B cell (primary cell): ENCODE measurements at regions not wholly inside any gene's neighbourhood (a gene's known extent, or its start where the extent isn't known, plus 50 kb on each side); places are given as distances from the start of the nearest gene placed in this dataset.

Experiments
- ATAC-seq: fragments of 200-7000 bp; cut with Tn5 transposase; one replicate; pipeline ENCODE4 v1.10.0; 2021; ENCODE audit warnings: low read depth, mild to moderate bottlenecking, moderate number of reproducible peaks, moderate library complexity
- CTCF ChIA-PET: fragments of 350-600 bp; sonication (Branson Sonifier 250); formaldehyde crosslinking; loops from one replicate; lab custom pipeline; 2021; ENCODE audit warnings: antibody characterized with exemption, inconsistent platforms; lab: Charles Lee
- POLR2A ChIA-PET: fragments of 350-600 bp; sonication (Branson Sonifier 250); formaldehyde crosslinking; loops from one replicate; lab custom pipeline; 2021; ENCODE audit warnings: antibody characterized with exemption; lab: Charles Lee
- DNase-seq: peaks from one replicate; pipeline ENCODE4 v3.0.0; 2013
- H2AFZ ChIP-seq: 2 replicates; pipeline ENCODE4 v1.6.1; 2012; ENCODE audit warnings: mild to moderate bottlenecking, low read depth, low read length; ENCODE audit not compliant: insufficient read depth, poor library complexity, severe bottlenecking
- H3K27ac ChIP-seq, 2 donors: 1 replicate in 1 of 2; 2 replicates in 1 of 2; pipeline ENCODE4 v1.5.1; 2012 to 2013; ENCODE audit warnings: low read length in 2 of 2, mild to moderate bottlenecking in 2 of 2, moderate library complexity in 1 of 2
- H3K27me3 ChIP-seq, 4 experiments: fragments of 200-600 bp in 1 of 4; sonication (generic) in 1 of 4; replicated peaks in 1 of 4; 1 replicate in 2 of 4; 2 replicates in 2 of 4; pipeline versions ENCODE4 v1.6.1 to v1.7.0; 2013 to 2016; ENCODE audit warnings: low read length in 3 of 4, mild to moderate bottlenecking in 2 of 4, mixed read lengths in 1 of 4, moderate library complexity in 1 of 4; ENCODE audit not compliant: insufficient read depth in 4 of 4, control insufficient read depth in 3 of 4; ENCODE audit errors: control extremely low read depth in 1 of 4
- H3K36me3 ChIP-seq, 2 experiments: replicated peaks in 1 of 2; 1 replicate in 1 of 2; 2 replicates in 1 of 2; pipeline versions ENCODE4 v1.6.1 to v1.7.1; 2013; ENCODE audit warnings: low read length in 1 of 2; ENCODE audit not compliant: insufficient read depth in 2 of 2, control insufficient read depth in 1 of 2; ENCODE audit errors: control extremely low read depth in 1 of 2, extremely low read depth in 1 of 2
- H3K4me1 ChIP-seq, 2 donors: fragments of 200-600 bp in 1 of 2; sonication (generic) in 1 of 2; 1 replicate in 1 of 2; 2 replicates in 1 of 2; pipeline versions ENCODE4 v1.5.1 to v1.6.1; 2013 to 2017; ENCODE audit warnings: low read length in 2 of 2; ENCODE audit not compliant: control insufficient read depth in 2 of 2, insufficient read depth in 2 of 2
- H3K4me2 ChIP-seq: replicated peaks from 2 replicates; pipeline ENCODE3; 2012; ENCODE audit warnings: mild to moderate bottlenecking, low read depth, low read length; ENCODE audit not compliant: poor library complexity, severe bottlenecking
- H3K4me3 ChIP-seq, 5 experiments: fragments of 200-600 bp in 1 of 5; sonication (generic) in 1 of 5; 1 replicate in 3 of 5; 2 replicates in 2 of 5; pipeline versions ENCODE4 v1.5.1 to v1.7.0; 2011 to 2016; ENCODE audit warnings: low read length in 4 of 5, mild to moderate bottlenecking in 4 of 5, low read depth in 2 of 5, control low read depth in 1 of 5, moderate library complexity in 1 of 5; ENCODE audit not compliant: insufficient read depth in 1 of 5; ENCODE audit errors: control extremely low read depth in 1 of 5, extremely low read depth in 1 of 5
- H3K79me2 ChIP-seq: fragments of 200-600 bp; sonication (generic); one replicate; pipeline ENCODE4 v1.6.0; 2016; ENCODE audit warnings: low read length; ENCODE audit not compliant: control insufficient read depth, insufficient read depth
- H3K9ac ChIP-seq: fragments of 200-600 bp; sonication (generic); 2 replicates; pipeline ENCODE4 v1.6.1; 2017; ENCODE audit warnings: mild to moderate bottlenecking, low read length, moderate library complexity
- H3K9me3 ChIP-seq, 3 donors: one replicate each; pipeline versions ENCODE4 v1.6.1 to v1.7.1; 2013; ENCODE audit warnings: low read length in 2 of 3; ENCODE audit not compliant: control insufficient read depth in 2 of 3, insufficient read depth in 1 of 3; ENCODE audit errors: control extremely low read depth in 1 of 3
- H4K20me1 ChIP-seq: 2 replicates; pipeline ENCODE4 v1.6.0; 2012; ENCODE audit warnings: mild to moderate bottlenecking, low read length; ENCODE audit not compliant: insufficient read depth, control insufficient read depth, poor library complexity, severe bottlenecking
- H3K27ac Mint-ChIP-seq: one replicate; pipeline ENCODE4 v1.8.0; 2021; ENCODE audit warnings: mixed read lengths
- H3K27me3 Mint-ChIP-seq: one replicate; pipeline ENCODE4 v1.8.0; 2021; ENCODE audit warnings: mixed read lengths
- H3K4me1 Mint-ChIP-seq: one replicate; pipeline ENCODE4 v1.8.0; 2021; ENCODE audit warnings: mixed read lengths
- H3K4me3 Mint-ChIP-seq: one replicate; pipeline ENCODE4 v1.8.0; 2021; ENCODE audit warnings: mixed read lengths
- H3K9me3 Mint-ChIP-seq: one replicate; pipeline ENCODE4 v1.8.0; 2022; ENCODE audit warnings: mixed read lengths; ENCODE audit not compliant: insufficient read depth
- CTCF ChIP-seq: fragments of 200-600 bp; IDR thresholded peaks from one replicate; pipeline ENCODE4 v1.8.0; 2022; ENCODE audit warnings: antibody characterized with exemption, mild to moderate bottlenecking
- EZH2 ChIP-seq: IDR thresholded peaks from 2 replicates; pipeline ENCODE4 v1.6.1; 2012; ENCODE audit warnings: borderline replicate concordance, low read depth, mild to moderate bottlenecking, moderate library complexity, low read length; ENCODE audit not compliant: insufficient read depth, poor library complexity, severe bottlenecking
- WGBS: methylation state at CpG from one replicate; pipeline ENCODE4 v1.1.5; 2013; ENCODE audit warnings: missing lambda C conversion rate; ENCODE audit not compliant: insufficient coverage; 5-methylcytosine and 5-hydroxymethylcytosine counted together
- intact Hi-C: fragments of 100-400 bp; cut with micrococcal nuclease; formaldehyde crosslinking; loops from one replicate; pipeline ENCODE4 v1.10.0; 2022

GRCh38 chr1:219398815-219399396 lies 214.0 kb downstream of the ZC3H11B start:
- no peaks in the 10 kb centered on the region for H3K27me3 ChIP-seq
- no peaks in the 10 kb centered on the region for H4K20me1 ChIP-seq
- no peak overlapping the region for H3K27ac ChIP-seq
- no peak overlapping the region for H3K4me3 ChIP-seq
- H3K4me1 Mint-ChIP-seq = no peaks in the 10 kb centered on the region
- ATAC-seq = no peak
- no peaks in the 10 kb centered on the region for H3K79me2 ChIP-seq
- H3K9me3 ChIP-seq = peaks cover 2 to 12% (median 4%) of the 10 kb centered on the region in 3 donors
- H3K9ac ChIP-seq = no peak overlapping the region
- H3K4me2 ChIP-seq = no peak overlapping the region
- H3K27ac Mint-ChIP-seq = no peak overlapping the region
- 90% methylated on average over 2 of the region's 2 CpGs for WGBS
- CTCF ChIA-PET = no interaction called here
- H3K36me3 ChIP-seq = no peaks in the 10 kb centered on the region
- no peak overlapping the region for H2AFZ ChIP-seq
- no peak overlapping the region for H3K4me3 Mint-ChIP-seq
- no peak for TF ChIP-seq CTCF
- no peak for TF ChIP-seq EZH2
- POLR2A ChIA-PET = no interaction called here
- DNase-seq = no peak
- H3K27me3 Mint-ChIP-seq = no peaks in the 10 kb centered on the region
- H3K4me1 ChIP-seq = no peaks in the 10 kb centered on the region
- intact Hi-C loops = no loop called here
- peaks cover 9% of the 10 kb centered on the region for H3K9me3 Mint-ChIP-seq

- no peaks in the 10 kb centered on the region for H3K4me1 Mint-ChIP-seq
These were observed 215.4 kb downstream of the ZC3H11B start for GRCh38 chr1:219397511-219397910.

More at GRCh38 chr1:219397511-219397910, 215.4 kb downstream of the ZC3H11B start:
- Histone ChIP-seq H3K4me2 (no peak overlapping the region), H3K9me3 (peaks cover 2 to 17% (median 11%) of the 10 kb centered on the region in 3 donors), H4K20me1 (no peaks in the 10 kb centered on the region), H3K79me2 (no peaks in the 10 kb centered on the region), H3K27me3 (no peaks in the 10 kb centered on the region), H3K4me3 (no peak overlapping the region), H3K27ac (no peak overlapping the region), H3K9ac (no peak overlapping the region), H3K36me3 (no peaks in the 10 kb centered on the region), H2AFZ (no peak overlapping the region), H3K4me1 (no peaks in the 10 kb centered on the region)
- CTCF ChIA-PET = interaction anchor here (0.7 kb wide), 1 partner anchor 11 kb away, joined by 3 read pairs; no protein-coding TSS in a partner anchor
- H3K9me3 Mint-ChIP-seq = peaks cover 14% of the 10 kb centered on the region
- POLR2A ChIA-PET = no interaction called here
- ATAC-seq (no peak), DNase-seq (no peak)
- WGBS = 0% methylated on average over 1 of the region's 1 CpG
- H3K4me3 Mint-ChIP-seq = no peak overlapping the region
- H3K27me3 Mint-ChIP-seq = no peaks in the 10 kb centered on the region
- H3K27ac Mint-ChIP-seq = no peak overlapping the region
- TF ChIP-seq CTCF (no peak), EZH2 (no peak)
- intact Hi-C loops = no loop called here
